GM19035 (cell line): ENCODE measurements at regions not wholly inside any gene's neighbourhood (a gene's known extent, or its start where the extent isn't known, plus 50 kb on each side); places are given as distances from the start of the nearest gene placed in this dataset.

Source experiments
- ATAC-seq: cut with Tn5 transposase; IDR thresholded peaks from one replicate; pipeline ENCODE4 v1.9.1; 2021; ENCODE audit not compliant: unreplicated experiment

- ATAC-seq: no peak
Observed at GRCh38 chr2:134135793-134136192, 118.1 kb upstream of the MGAT5 start.

GRCh38 chr2:134136731-134137130 is 117.1 kb upstream of the MGAT5 start:
- ATAC-seq: no peak

GRCh38 chr2:134137182-134137611 is 116.7 kb upstream of the MGAT5 start:
- ATAC-seq: no peak

GRCh38 chr2:134138115-134138514 is 115.8 kb upstream of the MGAT5 start:
- no peak for ATAC-seq

- ATAC-seq: no peak
Observed at GRCh38 chr2:134139611-134140010, 114.3 kb upstream of the MGAT5 start.

GRCh38 chr2:134140251-134140661 is 113.6 kb upstream of the MGAT5 start:
- no peak for ATAC-seq

- ATAC-seq: no peak
Observed at GRCh38 chr2:134141598-134142340, 112.1 kb upstream of the MGAT5 start.

- ATAC-seq: no peak
Observed at GRCh38 chr2:134142341-134142738, 111.5 kb upstream of the MGAT5 start.

GRCh38 chr2:134142903-134143302 is 111.0 kb upstream of the MGAT5 start:
- ATAC-seq: no peak

GRCh38 chr2:134143568-134143967 is 110.3 kb upstream of the MGAT5 start:
- no peak for ATAC-seq

GRCh38 chr2:134144081-134144596 is 109.7 kb upstream of the MGAT5 start:
- no peak for ATAC-seq

GRCh38 chr2:134144651-134145050 is 109.2 kb upstream of the MGAT5 start:
- no peak for ATAC-seq

GRCh38 chr2:134145519-134145918 is 108.4 kb upstream of the MGAT5 start:
- no peak for ATAC-seq

GRCh38 chr2:134146161-134146560 is 107.7 kb upstream of the MGAT5 start:
- no peak for ATAC-seq

GRCh38 chr2:134146620-134147019 is 107.3 kb upstream of the MGAT5 start:
- ATAC-seq: no peak

- ATAC-seq: no peak
Observed at GRCh38 chr2:134148172-134148571, 105.7 kb upstream of the MGAT5 start.

- ATAC-seq: no peak
Observed at GRCh38 chr2:134148843-134149472, 104.9 kb upstream of the MGAT5 start.

GRCh38 chr2:134149904-134150303 is 104.0 kb upstream of the MGAT5 start:
- ATAC-seq: no peak

- no peak for ATAC-seq
Observed at GRCh38 chr2:134150760-134151159, 103.1 kb upstream of the MGAT5 start.

- ATAC-seq: no peak
Observed at GRCh38 chr2:134152045-134153010, 101.5 kb upstream of the MGAT5 start.

- no peak for ATAC-seq
Observed at GRCh38 chr2:134153294-134153880, 100.5 kb upstream of the MGAT5 start.
